ENCODE measurements at regions not wholly inside any gene's neighbourhood (a gene's known extent, or its start where the extent isn't known, plus 50 kb on each side); places are given as distances from the start of the nearest gene placed in this dataset.
"Not testable (repeated sequence)": the region's sequence is repeated elsewhere in the genome, so short reads cannot be mapped to it uniquely, and the experiment has no call there.

DNA sequence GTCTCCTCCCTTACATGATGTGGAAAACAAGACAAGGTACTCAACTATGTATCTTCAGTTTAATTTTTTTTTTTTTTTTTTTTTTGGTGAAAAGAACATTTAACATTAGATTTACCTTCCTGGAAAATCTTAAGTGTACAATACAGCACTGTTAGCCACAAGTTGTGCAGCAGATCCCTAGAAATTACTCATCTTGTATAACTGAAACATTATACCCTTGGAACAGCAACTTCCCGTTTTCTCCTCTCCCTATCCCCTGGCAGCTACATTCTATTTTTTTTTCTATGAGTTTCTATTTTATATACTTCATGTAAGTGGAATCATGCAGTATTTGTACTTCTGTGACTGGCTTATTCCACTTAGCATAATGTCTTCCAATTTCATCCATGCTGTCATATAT is 421.9 kb upstream of the FTMT start:
- Histone ChIP-seq H3K9me3 (no peaks in the 10 kb centered on the region), H3K27ac (no peak overlapping the region), H3K27me3 (no peaks in the 10 kb centered on the region), H3K4me3 (no peak overlapping the region), H3K4me1 (no peaks in the 10 kb centered on the region), H3K36me3 (no peaks in the 10 kb centered on the region)
- no peak for TF ChIP-seq POLR2A (IDR thresholded peaks at IDR 0.05)
- no peak for DNase-seq

DNA sequence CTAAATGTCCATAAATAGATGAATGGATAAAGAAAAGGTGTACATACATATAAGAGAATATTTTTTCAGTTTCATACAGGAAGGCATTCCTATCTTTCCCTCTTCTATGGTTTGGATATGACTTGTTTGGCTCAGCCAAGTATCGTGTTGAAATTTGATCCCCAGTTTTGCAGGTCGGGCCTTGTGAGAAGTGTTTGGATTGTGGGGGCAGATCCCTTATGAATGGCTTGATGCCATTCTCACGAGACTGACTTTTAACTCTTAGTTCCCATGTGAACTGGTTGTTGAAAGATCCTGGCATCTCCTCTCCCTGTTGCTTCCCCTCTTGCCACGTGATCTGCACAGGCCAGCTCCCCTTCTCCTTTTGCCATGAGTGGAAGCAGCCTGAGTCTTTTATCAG is 421.1 kb upstream of the FTMT start:
- Histone ChIP-seq H3K27me3 (no peaks in the 10 kb centered on the region), H3K9me3 (no peaks in the 10 kb centered on the region), H3K36me3 (no peaks in the 10 kb centered on the region), H3K27ac (no peak overlapping the region), H3K4me3 (no peak overlapping the region), H3K4me1 (no peaks in the 10 kb centered on the region)
- no peak for TF ChIP-seq CTCF (IDR thresholded peaks at IDR 0.05)
- no peak for TF ChIP-seq POLR2A (IDR thresholded peaks at IDR 0.05)
- no peak for DNase-seq

GRCh38 chr5:121445511-121445910 is 406.2 kb upstream of the FTMT start:
- Histone ChIP-seq H3K9me3 (no peaks in the 10 kb centered on the region), H3K4me3 (no peak overlapping the region), H3K36me3 (no peaks in the 10 kb centered on the region), H3K4me1 (no peaks in the 10 kb centered on the region), H3K27me3 (no peaks in the 10 kb centered on the region), H3K27ac (no peak overlapping the region)
- TF ChIP-seq CTCF (IDR thresholded peaks at IDR 0.05) (no peak), POLR2A (IDR thresholded peaks at IDR 0.05) (no peak)
- no peak for DNase-seq

DNA sequence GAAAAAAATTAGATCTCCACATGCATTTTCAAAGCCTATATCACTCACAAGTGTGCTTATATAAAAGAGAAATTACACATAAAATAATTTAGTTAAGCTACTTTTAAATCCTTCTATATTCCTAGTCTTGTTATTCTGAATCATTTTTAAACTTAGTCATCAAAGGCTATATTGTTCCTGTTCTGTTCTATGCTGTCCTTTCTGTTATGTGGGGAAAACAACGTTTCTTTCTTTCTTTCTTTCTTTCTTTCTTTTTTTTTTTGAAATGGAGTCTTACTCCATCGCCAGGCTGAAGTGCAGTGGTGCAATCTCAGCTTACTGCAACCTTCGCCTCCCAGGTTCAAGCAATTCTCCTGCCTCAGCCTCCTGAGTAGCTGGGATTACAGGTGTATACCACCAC is 389.2 kb upstream of the FTMT start:
- Histone ChIP-seq H3K4me1 (no peaks in the 10 kb centered on the region), H3K27ac (no peak overlapping the region), H3K9me3 (no peaks in the 10 kb centered on the region), H3K27me3 (no peaks in the 10 kb centered on the region), H3K36me3 (no peaks in the 10 kb centered on the region), H3K4me3 (no peak overlapping the region)
- TF ChIP-seq POLR2A (IDR thresholded peaks at IDR 0.05) (no peak), CTCF (IDR thresholded peaks at IDR 0.05) (no peak)
- DNase-seq = no peak

DNA sequence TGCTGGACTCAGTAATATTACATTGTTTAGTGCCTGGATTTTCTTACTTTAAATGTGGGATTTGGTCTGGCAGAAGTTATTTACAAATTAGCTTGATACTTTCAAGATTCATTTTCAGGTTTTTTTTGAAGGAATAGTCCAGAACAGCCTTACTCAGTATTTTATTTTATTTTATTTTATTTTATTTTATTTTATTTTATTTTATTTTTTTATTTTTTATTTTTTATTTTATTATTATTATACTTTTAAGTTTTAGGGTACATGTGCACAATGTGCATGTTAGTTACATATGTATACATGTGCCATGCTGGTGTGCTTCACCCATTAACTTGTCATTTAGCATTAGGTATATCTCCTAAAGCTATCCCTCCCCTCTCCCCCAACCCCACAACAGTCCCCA is 380.5 kb upstream of the FTMT start:
- H3K27me3 ChIP-seq, H3K4me1 ChIP-seq, H3K9me3 ChIP-seq, H3K4me3 ChIP-seq, H3K36me3 ChIP-seq, DNase-seq, H3K27ac ChIP-seq: not testable (repeated sequence)

DNA sequence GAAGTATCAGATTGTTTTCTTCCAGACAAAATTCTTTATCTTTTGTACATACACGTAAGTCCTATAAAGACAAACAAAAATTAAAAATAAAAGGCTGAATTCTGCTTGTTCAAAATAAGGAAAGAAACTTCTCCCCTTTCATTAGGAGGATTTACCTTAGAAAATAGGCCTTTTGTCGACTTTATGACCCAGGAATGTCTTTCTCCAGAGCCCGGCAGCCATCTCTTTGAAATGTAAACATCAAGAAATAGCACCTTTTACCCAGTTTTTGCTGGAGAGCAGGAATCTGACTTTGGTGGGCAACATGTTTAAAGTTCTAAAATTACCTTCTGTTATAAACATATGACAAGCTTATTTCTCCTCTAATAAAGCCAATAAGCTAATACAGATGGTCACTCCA is 373.0 kb upstream of the FTMT start:
- H3K4me1 ChIP-seq = no peaks in the 10 kb centered on the region
- H3K4me3 ChIP-seq = no peak overlapping the region
- H3K27ac ChIP-seq = no peak overlapping the region
- DNase-seq = no peak
- no peaks in the 10 kb centered on the region for H3K9me3 ChIP-seq
- H3K27me3 ChIP-seq = no peaks in the 10 kb centered on the region
- no peaks in the 10 kb centered on the region for H3K36me3 ChIP-seq
- TF ChIP-seq CTCF (IDR thresholded peaks at IDR 0.05) (no peak), POLR2A (IDR thresholded peaks at IDR 0.05) (no peak)

- no peaks in the 10 kb centered on the region for H3K36me3 ChIP-seq
- no peaks in the 10 kb centered on the region for H3K4me1 ChIP-seq
- no peak overlapping the region for H3K27ac ChIP-seq
- DNase-seq = no peak
- H3K4me3 ChIP-seq = no peak overlapping the region
- no peaks in the 10 kb centered on the region for H3K9me3 ChIP-seq
- TF ChIP-seq CTCF (IDR thresholded peaks at IDR 0.05) (no peak), POLR2A (IDR thresholded peaks at IDR 0.05) (no peak)
- no peaks in the 10 kb centered on the region for H3K27me3 ChIP-seq
Measured at GRCh38 chr5:121479337-121479736, 372.3 kb upstream of the FTMT start.

Measured in Peyer's patch (tissue), 4 donors.